HG03139 (cell line): ENCODE measurements at regions not wholly inside any gene's neighbourhood (a gene's known extent, or its start where the extent isn't known, plus 50 kb on each side); places are given as distances from the start of the nearest gene placed in this dataset.
A peak's percentile ranks its signal among the peaks of the same experiment; 100 is the strongest.

Experiments
- ATAC-seq: cut with Tn5 transposase; IDR thresholded peaks from one replicate; pipeline ENCODE4 v1.9.1; 2021; ENCODE audit not compliant: unreplicated experiment

- peak; percentile 63 for ATAC-seq
These were observed 62.6 kb upstream of the GHITM start for GRCh38 chr10:84076540-84077195.

- ATAC-seq, result no peak
These were observed 61.5 kb upstream of the GHITM start for GRCh38 chr10:84077768-84078167.

GRCh38 chr10:84078771-84079170 is 60.5 kb upstream of the GHITM start:
- no peak for ATAC-seq

- ATAC-seq, result no peak
These were observed 55.0 kb upstream of the GHITM start for GRCh38 chr10:84084342-84084741.

- no peak for ATAC-seq
These were observed 52.1 kb upstream of the GHITM start for GRCh38 chr10:84087202-84087601.

GRCh38 chr10:84088626-84089025 is 50.7 kb upstream of the GHITM start:
- ATAC-seq, result no peak

GRCh38 chr10:84089162-84089561 is 50.1 kb upstream of the GHITM start:
- ATAC-seq, result no peak
